DOHH2 (cell line): ENCODE measurements at regions not wholly inside any gene's neighbourhood (a gene's known extent, or its start where the extent isn't known, plus 50 kb on each side); places are given as distances from the start of the nearest gene placed in this dataset.

Source experiments
- CTCF ChIP-seq: fragments of 200-600 bp; sonication (generic); IDR thresholded peaks from one replicate; pipeline ENCODE4 v1.5.1; 2014; ENCODE audit warnings: antibody characterized with exemption, mild to moderate bottlenecking, low read depth, low read length; ENCODE audit not compliant: poor library complexity, severe bottlenecking
- EZH2phosphoT487 ChIP-seq: fragments of 200-600 bp; sonication (generic); IDR thresholded peaks from 2 replicates; pipeline ENCODE4 v1.6.1; 2017; ENCODE audit warnings: borderline replicate concordance, mild to moderate bottlenecking, antibody characterized with exemption, low read length, moderate library complexity, mixed read lengths

GRCh38 chr9:135183069-135183468, 95.6 kb downstream of the OLFM1 start:
- TF ChIP-seq CTCF (no peak), EZH2phosphoT487 (no peak)
